ENCODE measurements at regions not wholly inside any gene's neighbourhood (a gene's known extent, or its start where the extent isn't known, plus 50 kb on each side); places are given as distances from the start of the nearest gene placed in this dataset.

DNA sequence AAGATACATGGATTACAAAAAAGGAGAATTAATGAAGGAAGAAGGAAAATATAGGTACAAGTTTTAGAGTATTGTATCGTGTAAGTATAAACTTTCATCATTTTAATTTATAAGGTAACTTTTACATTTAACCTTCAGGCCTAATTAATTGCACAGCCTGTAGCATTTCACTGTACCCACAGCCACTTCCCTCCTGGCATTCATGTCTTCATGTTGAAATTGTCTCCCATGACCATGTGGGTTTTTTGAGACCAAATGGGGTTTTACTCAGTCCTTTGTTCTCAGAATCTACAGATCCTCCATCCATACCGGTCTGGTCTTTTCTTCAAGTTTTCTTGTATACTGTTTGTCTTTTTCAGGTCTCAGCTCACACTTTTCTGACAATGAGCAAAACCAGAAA lies 194.3 kb upstream of the CLNK start:
- Histone ChIP-seq H3K4me1 (no peaks in the 10 kb centered on the region), H3K27me3 (no peaks in the 10 kb centered on the region), H3K4me3 (no peak overlapping the region), H3K27ac (no peak overlapping the region), H3K9me3 (no peaks in the 10 kb centered on the region), H3K36me3 (no peaks in the 10 kb centered on the region)
- no peak for DNase-seq
- TF ChIP-seq, protein P1, sequence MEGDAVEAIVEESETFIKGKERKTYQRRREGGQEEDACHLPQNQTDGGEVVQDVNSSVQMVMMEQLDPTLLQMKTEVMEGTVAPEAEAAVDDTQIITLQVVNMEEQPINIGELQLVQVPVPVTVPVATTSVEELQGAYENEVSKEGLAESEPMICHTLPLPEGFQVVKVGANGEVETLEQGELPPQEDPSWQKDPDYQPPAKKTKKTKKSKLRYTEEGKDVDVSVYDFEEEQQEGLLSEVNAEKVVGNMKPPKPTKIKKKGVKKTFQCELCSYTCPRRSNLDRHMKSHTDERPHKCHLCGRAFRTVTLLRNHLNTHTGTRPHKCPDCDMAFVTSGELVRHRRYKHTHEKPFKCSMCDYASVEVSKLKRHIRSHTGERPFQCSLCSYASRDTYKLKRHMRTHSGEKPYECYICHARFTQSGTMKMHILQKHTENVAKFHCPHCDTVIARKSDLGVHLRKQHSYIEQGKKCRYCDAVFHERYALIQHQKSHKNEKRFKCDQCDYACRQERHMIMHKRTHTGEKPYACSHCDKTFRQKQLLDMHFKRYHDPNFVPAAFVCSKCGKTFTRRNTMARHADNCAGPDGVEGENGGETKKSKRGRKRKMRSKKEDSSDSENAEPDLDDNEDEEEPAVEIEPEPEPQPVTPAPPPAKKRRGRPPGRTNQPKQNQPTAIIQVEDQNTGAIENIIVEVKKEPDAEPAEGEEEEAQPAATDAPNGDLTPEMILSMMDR (IDR thresholded peaks at IDR 0.05): no peak
- no peak for TF ChIP-seq POLR2A (IDR thresholded peaks at IDR 0.05)

DNA sequence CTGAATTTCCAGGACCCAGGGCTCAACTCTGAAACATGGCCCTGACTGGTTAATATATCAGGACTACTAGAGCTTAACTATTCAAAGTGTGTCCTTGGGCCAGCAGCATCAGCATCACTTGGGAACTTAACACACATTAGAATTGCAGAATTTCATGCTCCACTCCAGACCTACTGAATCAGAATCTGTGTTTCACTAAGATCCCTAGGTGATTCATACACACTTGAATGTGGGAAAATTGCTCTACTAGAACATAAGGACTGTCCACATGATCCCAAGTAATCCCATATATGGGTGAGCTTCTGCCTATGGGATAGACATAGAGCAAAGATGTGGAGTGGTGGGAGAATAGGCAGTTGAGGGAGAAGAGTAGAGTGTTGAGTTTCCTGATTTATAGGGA lies 192.5 kb upstream of the CLNK start:
- Histone ChIP-seq H3K27ac (no peak overlapping the region), H3K4me3 (no peak overlapping the region), H3K4me1 (no peaks in the 10 kb centered on the region), H3K9me3 (no peaks in the 10 kb centered on the region), H3K36me3 (no peaks in the 10 kb centered on the region), H3K27me3 (no peaks in the 10 kb centered on the region)
- TF ChIP-seq, protein P1 (IDR thresholded peaks at IDR 0.05): no peak
- no peak for TF ChIP-seq POLR2A (IDR thresholded peaks at IDR 0.05)
- no peak for DNase-seq

DNA sequence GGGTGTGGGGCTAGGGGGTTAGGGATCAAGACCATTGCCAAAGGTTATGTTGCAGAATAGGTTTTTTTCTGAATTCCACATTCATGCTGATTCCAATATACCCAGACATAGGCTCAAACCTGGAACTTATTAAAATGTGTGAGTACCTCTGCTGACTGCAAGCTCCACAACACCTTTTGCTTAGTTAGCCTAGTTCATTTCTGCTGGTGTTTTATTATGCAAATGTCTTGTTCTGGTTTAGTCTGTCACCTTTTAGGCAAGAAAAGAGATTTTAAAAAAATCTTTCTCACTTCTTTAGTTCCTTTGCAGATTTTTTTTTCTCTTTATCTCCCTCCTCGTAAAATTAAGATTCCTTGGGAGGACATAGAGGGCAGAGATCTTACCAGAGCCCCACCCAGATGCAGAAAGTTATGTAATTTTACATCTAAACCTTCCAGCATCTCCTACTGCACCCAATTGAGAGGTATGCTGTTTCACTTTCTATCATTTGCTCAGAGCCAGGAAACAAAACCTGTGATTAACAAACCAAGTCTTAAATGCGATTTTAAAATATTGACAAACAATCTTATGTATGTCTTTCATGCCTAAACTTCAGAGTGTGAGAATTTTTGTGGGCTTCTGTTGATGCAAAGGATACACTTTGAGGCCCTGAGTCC lies 190.7 kb upstream of the CLNK start:
- no peak overlapping the region for H3K27ac ChIP-seq
- no peaks in the 10 kb centered on the region for H3K9me3 ChIP-seq
- no peaks in the 10 kb centered on the region for H3K27me3 ChIP-seq
- no peaks in the 10 kb centered on the region for H3K4me1 ChIP-seq
- TF ChIP-seq POLR2A (IDR thresholded peaks at IDR 0.05): no peak
- TF ChIP-seq, protein P1 (IDR thresholded peaks at IDR 0.05): no peak
- DNase-seq: no peak
- H3K36me3 ChIP-seq: no peaks in the 10 kb centered on the region
- H3K4me3 ChIP-seq: no peak overlapping the region

DNA sequence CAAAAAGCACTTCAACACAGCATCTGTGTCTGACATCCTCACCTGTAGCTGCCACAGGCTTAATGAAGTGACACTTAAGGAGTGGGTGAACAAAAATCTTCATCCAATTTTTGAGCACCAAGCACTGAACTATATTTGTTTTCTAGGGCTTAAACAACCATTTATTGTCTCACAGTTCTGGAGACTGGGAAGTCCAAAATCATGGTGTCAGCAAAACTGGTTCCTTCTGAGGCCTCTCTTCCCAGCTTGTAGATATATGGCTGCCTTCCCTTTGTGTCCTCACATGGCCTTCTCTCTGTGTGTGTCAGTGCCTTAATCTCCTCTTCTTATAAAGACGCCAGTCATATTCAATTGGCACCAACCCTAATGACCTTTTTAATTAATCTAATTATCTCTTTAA lies 189.2 kb upstream of the CLNK start:
- TF ChIP-seq, protein P1 (IDR thresholded peaks at IDR 0.05): no peak
- TF ChIP-seq POLR2A (IDR thresholded peaks at IDR 0.05): no peak
- no peaks in the 10 kb centered on the region for H3K9me3 ChIP-seq
- no peak overlapping the region for H3K27ac ChIP-seq
- no peaks in the 10 kb centered on the region for H3K36me3 ChIP-seq
- H3K27me3 ChIP-seq: no peaks in the 10 kb centered on the region
- no peaks in the 10 kb centered on the region for H3K4me1 ChIP-seq
- H3K4me3 ChIP-seq: no peak overlapping the region
- DNase-seq: no peak

DNA sequence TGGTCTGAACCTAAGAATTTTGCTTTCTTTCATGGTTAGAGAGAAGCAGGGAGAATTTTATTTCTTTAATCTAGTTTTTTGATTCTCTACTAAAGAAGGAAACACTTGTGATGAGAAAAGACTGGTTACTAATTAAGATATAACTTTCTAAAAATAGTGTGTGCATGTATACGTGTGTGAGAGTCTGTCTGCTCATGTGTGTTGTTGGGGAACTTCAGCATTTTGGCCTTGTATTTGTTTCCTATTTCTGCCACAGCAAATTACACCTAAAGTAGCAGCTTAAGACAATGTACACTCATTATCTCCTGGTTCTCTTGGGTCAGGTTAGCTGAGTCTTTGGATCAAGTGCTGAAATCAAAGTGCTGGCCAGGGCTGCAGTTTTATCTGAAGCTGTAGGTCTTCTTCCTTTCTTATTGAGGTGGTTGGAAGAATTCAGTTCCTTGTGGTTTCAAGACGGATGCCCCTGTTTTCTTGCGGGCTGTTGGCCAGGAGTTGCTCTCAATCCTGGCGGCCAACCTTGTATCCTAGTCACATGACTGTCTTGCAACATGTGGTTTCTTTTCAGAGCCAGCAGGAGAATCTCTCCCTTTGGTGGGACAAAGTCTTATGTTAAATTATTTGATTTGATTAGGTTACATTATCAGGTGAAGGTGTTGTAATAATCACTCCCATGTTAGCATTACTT lies 188.4 kb upstream of the CLNK start:
- Histone ChIP-seq H3K4me1 (no peaks in the 10 kb centered on the region), H3K27me3 (no peaks in the 10 kb centered on the region), H3K27ac (no peak overlapping the region), H3K4me3 (no peak overlapping the region), H3K36me3 (no peaks in the 10 kb centered on the region), H3K9me3 (no peaks in the 10 kb centered on the region)
- no peak for DNase-seq
- no peak for TF ChIP-seq POLR2A (IDR thresholded peaks at IDR 0.05)
- TF ChIP-seq, protein P1 (IDR thresholded peaks at IDR 0.05): no peak
